Body of pancreas (tissue), 4 donors: ENCODE measurements at regions not wholly inside any gene's neighbourhood (a gene's known extent, or its start where the extent isn't known, plus 50 kb on each side); places are given as distances from the start of the nearest gene placed in this dataset.
"Not testable (repeated sequence)": the region's sequence is repeated elsewhere in the genome, so short reads cannot be mapped to it uniquely, and the experiment has no call there.

ENCODE experiments used
- ATAC-seq: fragments of 150-250 bp; one replicate; pipeline ENCODE4 v1.9.1; 2016
- DNase-seq, 4 donors: peaks; one replicate each; pipeline ENCODE4 v3.0.0-alpha.2; 2019
- H3K27ac ChIP-seq, 4 donors: fragments of 200-600 bp; sonication (generic); 1 replicate in 3 of 4; 2 replicates in 1 of 4; pipeline versions ENCODE4 v1.5.1 to v1.6.1; 2016 to 2019; ENCODE audit warnings: mild to moderate bottlenecking in 1 of 4, mixed read lengths in 1 of 4, moderate library complexity in 1 of 4
- H3K27me3 ChIP-seq, 2 donors: fragments of 200-600 bp; sonication (generic); one replicate each; pipeline ENCODE4 v1.6.0; 2016; ENCODE audit warnings: mild to moderate bottlenecking in 1 of 2
- H3K36me3 ChIP-seq, 2 donors: fragments of 200-600 bp; sonication (generic); replicated peaks in 1 of 2; 2 replicates each; pipeline ENCODE4 v1.5.1; 2016; ENCODE audit warnings: low read depth in 2 of 2; ENCODE audit not compliant: insufficient read depth in 1 of 2
- H3K4me1 ChIP-seq: fragments of 200-600 bp; sonication (generic); one replicate; pipeline ENCODE4 v1.6.0; 2016
- H3K4me3 ChIP-seq, 2 donors: fragments of 200-600 bp; sonication (generic); 1 replicate in 1 of 2; 2 replicates in 1 of 2; pipeline ENCODE4 v1.5.1; 2016 to 2019
- H3K9me3 ChIP-seq, 3 donors: fragments of 200-600 bp; sonication (generic); 1 replicate in 2 of 3; 2 replicates in 1 of 3; pipeline ENCODE4 v1.5.1; 2016
- POLR2A ChIP-seq, 3 donors: fragments of 450-650 bp; IDR thresholded peaks; one replicate each; pipeline ENCODE4 v1.6.1; 2016; ENCODE audit warnings: antibody characterized with exemption in 3 of 3, mild to moderate bottlenecking in 2 of 3
- WGBS, 2 donors: methylation state at CpG; one replicate each; pipeline ENCODE4 v1.1.5; 2017; 5-methylcytosine and 5-hydroxymethylcytosine counted together
- intact Hi-C: fragments of 100-400 bp; cut with DNase I; formaldehyde crosslinking; loops from one replicate; pipeline ENCODE4 v1.15.1; 2023
- TF ChIP-seq, protein P1 (sequence below), 7 experiments: fragments of 450-650 bp in 4 of 7; fragments of 200-600 bp in 3 of 7; sonication (generic) in 3 of 7; IDR thresholded peaks; one replicate each; pipeline ENCODE4 v1.5.1; 2016 to 2019; ENCODE audit warnings: antibody characterized with exemption in 7 of 7

DNA sequence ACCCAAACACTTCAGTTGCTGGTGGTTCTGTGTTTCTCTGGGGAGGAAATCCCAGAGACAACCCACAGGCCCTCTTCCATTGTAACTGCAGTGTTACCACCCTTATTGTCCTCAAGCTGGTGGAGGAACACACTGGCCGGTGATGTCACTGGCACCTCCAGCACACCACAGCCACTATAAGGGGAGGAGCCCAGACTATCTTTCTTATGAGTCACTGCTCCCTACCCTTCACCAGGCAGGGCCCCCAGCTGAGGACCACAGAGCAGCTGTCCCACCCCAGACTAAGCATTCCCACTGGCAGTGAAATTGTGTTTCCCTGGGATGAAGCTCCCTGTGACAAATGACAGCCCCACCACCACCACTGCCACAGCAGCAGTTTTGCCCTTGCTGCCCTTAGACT, 171.8 kb upstream of the FGF16 start:
- H3K4me1 ChIP-seq = no peaks in the 10 kb centered on the region
- TF ChIP-seq, protein P1, sequence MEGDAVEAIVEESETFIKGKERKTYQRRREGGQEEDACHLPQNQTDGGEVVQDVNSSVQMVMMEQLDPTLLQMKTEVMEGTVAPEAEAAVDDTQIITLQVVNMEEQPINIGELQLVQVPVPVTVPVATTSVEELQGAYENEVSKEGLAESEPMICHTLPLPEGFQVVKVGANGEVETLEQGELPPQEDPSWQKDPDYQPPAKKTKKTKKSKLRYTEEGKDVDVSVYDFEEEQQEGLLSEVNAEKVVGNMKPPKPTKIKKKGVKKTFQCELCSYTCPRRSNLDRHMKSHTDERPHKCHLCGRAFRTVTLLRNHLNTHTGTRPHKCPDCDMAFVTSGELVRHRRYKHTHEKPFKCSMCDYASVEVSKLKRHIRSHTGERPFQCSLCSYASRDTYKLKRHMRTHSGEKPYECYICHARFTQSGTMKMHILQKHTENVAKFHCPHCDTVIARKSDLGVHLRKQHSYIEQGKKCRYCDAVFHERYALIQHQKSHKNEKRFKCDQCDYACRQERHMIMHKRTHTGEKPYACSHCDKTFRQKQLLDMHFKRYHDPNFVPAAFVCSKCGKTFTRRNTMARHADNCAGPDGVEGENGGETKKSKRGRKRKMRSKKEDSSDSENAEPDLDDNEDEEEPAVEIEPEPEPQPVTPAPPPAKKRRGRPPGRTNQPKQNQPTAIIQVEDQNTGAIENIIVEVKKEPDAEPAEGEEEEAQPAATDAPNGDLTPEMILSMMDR (IDR thresholded peaks at IDR 0.05) = no peak
- TF ChIP-seq POLR2A (IDR thresholded peaks at IDR 0.05) = no peak
- no peaks in the 10 kb centered on the region for H3K27me3 ChIP-seq
- WGBS, 2 donors = 67 to 83% methylated on average over 1 of the region's 1 CpG
- no peaks in the 10 kb centered on the region for H3K9me3 ChIP-seq
- DNase-seq = no peak
- no peaks in the 10 kb centered on the region for H3K36me3 ChIP-seq
- no peak for ATAC-seq
- H3K4me3 ChIP-seq = no peak overlapping the region
- H3K27ac ChIP-seq = no peak overlapping the region
- intact Hi-C loops = no loop called here

DNA sequence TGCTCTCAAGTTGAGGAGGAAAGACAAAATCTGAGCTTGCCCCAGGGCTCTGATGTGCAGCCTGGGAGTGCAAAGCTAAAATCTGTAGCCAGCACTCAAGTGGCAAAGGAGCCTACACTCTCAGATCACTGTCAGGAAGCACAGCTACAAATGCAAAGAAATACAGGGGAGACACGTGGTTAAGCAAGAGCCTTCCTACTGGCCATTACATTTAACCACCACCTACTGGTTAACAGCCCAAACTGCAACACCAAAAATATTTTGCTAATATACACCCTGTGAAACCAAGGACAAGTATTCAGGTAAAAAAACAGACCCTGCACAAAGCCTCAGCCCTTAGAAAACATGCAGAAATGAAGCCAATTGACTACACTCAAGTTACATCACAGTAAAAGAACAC, 170.4 kb upstream of the FGF16 start:
- DNase-seq (no peak), ATAC-seq (no peak)
- WGBS, 2 donors = 33% methylated on average over 1 of the region's 1 CpG; no CpG with 5 or more reads in 1 of the 2 donors
- no peaks in the 10 kb centered on the region for H3K9me3 ChIP-seq
- intact Hi-C loops = no loop called here
- no peaks in the 10 kb centered on the region for H3K4me1 ChIP-seq
- TF ChIP-seq POLR2A (IDR thresholded peaks at IDR 0.05) = no peak
- TF ChIP-seq, protein P1 (IDR thresholded peaks at IDR 0.05) = no peak
- no peak overlapping the region for H3K4me3 ChIP-seq
- no peaks in the 10 kb centered on the region for H3K36me3 ChIP-seq
- H3K27ac ChIP-seq = no peak overlapping the region
- H3K27me3 ChIP-seq = no peaks in the 10 kb centered on the region

DNA sequence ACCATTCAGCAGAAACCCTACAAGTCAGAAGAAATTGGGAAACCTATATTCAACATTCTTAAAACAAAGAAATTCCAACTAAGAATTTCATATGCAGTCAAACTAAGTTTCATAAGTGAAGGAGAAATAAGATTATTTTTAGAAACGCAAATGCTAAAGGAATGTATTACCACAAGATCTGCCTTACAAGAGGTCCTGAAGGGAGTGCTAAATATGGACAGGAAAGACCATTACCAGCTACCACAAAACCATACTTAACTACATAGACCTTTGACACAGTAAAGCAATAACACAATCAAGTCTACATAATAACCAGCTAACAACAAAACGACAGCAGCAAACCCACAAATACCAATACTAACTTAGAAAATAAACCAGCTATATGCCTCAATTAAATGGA, 169.3 kb upstream of the FGF16 start:
- Histone ChIP-seq H3K27ac (no peak overlapping the region), H3K27me3 (no peaks in the 10 kb centered on the region), H3K4me3 (no peak overlapping the region), H3K9me3 (no peaks in the 10 kb centered on the region), H3K36me3 (no peaks in the 10 kb centered on the region), H3K4me1 (no peaks in the 10 kb centered on the region)
- intact Hi-C loops = no loop called here
- 55 to 60% methylated on average over 2 of the region's 2 CpGs for WGBS, 2 donors
- DNase-seq (no peak), ATAC-seq (no peak)
- TF ChIP-seq POLR2A (IDR thresholded peaks at IDR 0.05) = no peak
- TF ChIP-seq, protein P1 (IDR thresholded peaks at IDR 0.05) = no peak

DNA sequence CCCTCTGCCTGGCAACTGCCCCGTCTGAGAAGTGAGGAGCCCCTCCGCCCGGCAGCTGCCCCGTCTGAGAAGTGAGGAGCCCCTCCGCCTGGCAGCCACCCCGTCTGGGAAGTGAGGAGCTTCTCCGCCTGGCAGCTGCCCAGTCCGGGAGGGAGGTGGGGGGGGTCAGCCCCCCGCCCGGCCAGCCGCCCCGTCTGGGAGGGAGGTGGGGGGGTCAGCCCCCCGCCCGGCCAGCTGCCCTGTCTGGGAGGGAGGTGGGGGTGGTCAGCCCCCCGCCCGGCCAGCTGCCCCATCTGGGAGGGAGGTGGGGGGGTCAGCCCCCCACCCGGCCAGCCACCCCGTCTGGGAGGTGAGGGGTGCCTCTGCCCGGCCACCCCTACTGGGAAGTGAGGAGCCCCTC, 167.8 kb upstream of the FGF16 start:
- no CpG with 5 or more reads among the region's 19 CpGs for WGBS, 2 donors
- ATAC-seq, H3K27me3 ChIP-seq, intact Hi-C loops, H3K36me3 ChIP-seq, DNase-seq, H3K9me3 ChIP-seq, H3K4me3 ChIP-seq, H3K27ac ChIP-seq, H3K4me1 ChIP-seq: not testable (repeated sequence)

DNA sequence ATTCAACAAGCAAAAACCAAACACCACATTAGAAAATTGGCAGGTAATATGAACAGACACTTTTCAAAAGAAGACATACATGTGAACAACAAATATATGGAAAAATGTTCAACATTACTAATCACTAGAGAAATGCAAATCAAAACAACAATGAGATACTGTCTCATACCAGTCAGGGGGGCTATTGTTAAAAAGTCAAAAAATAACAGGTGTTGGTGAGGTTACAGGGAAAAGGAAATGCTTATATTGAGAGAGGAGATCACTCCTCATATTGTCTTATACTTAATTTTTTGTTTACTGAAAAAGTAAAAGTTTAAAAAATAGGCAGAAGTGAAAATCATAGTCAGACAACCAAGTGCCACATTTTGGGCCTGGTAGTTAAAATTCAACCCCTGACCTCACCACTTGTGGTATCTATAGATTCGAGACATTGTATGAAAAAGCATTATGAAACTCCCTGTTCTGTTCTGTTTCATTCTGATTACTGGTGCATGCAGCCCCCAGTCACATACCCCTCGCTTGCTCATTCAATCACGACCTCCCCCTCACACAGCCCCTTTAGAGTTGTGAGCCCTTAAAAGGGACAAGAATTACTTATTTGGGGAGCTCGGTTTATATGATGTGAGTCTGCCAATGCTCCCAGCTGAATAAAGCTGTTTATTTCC, 153.7 kb upstream of the FGF16 start:
- intact Hi-C loops = no loop called here
- DNase-seq (no peak), ATAC-seq (no peak)
- WGBS, 2 donors = 42 to 58% methylated on average over 4 of the region's 4 CpGs
- Histone ChIP-seq H3K36me3 (no peaks in the 10 kb centered on the region), H3K4me3 (no peak overlapping the region), H3K27me3 (no peaks in the 10 kb centered on the region), H3K9me3 (no peaks in the 10 kb centered on the region), H3K4me1 (no peaks in the 10 kb centered on the region), H3K27ac (no peak overlapping the region)
- TF ChIP-seq, protein P1 (IDR thresholded peaks at IDR 0.05) = no peak
- no peak for TF ChIP-seq POLR2A (IDR thresholded peaks at IDR 0.05)
